PFSK-1 (cell line): ENCODE measurements at regions not wholly inside any gene's neighbourhood (a gene's known extent, or its start where the extent isn't known, plus 50 kb on each side); places are given as distances from the start of the nearest gene placed in this dataset.

Source experiments
- FOXP2 ChIP-seq: optimal IDR thresholded peaks from 2 replicates; pipeline ENCODE3; 2011; ENCODE audit warnings: borderline replicate concordance, control low read depth, inconsistent platforms; ENCODE audit not compliant: insufficient read depth; ENCODE audit errors: extremely low read length, extremely low read depth
- POLR2AphosphoS5 ChIP-seq: IDR thresholded peaks from 2 replicates; pipeline ENCODE4 v1.6.1; 2012; ENCODE audit warnings: low read depth, mild to moderate bottlenecking, control low read depth, low read length, moderate library complexity
- REST ChIP-seq, 2 experiments: IDR thresholded peaks; 2 replicates each; pipeline versions ENCODE4 v1.6.1 to v1.8.0; 2011 to 2012; ENCODE audit warnings: low read depth in 2 of 2, low read length in 2 of 2, control low read depth in 1 of 2, inconsistent platforms in 1 of 2, mild to moderate bottlenecking in 1 of 2, moderate library complexity in 1 of 2; ENCODE audit not compliant: insufficient read depth in 1 of 2
- SIN3A ChIP-seq: IDR thresholded peaks from 2 replicates; pipeline ENCODE4 v1.6.1; 2012; ENCODE audit warnings: mild to moderate bottlenecking, low read length, moderate library complexity, borderline replicate concordance; ENCODE audit not compliant: insufficient read depth
- TAF1 ChIP-seq: IDR thresholded peaks from 2 replicates; pipeline ENCODE4 v1.6.1; 2012; ENCODE audit warnings: low read length, control low read depth, borderline replicate concordance; ENCODE audit not compliant: insufficient read depth

- TF ChIP-seq TAF1: no peak
- no peak for TF ChIP-seq REST (IDR thresholded peaks at IDR 0.05; ENCODE audit: insufficient read depth in 1 of 2, low read depth in 2 of 2, low read length in 2 of 2)
- no peak for TF ChIP-seq FOXP2
Measured at GRCh38 chr3:144102421-144102820, 130.8 kb downstream of the DIPK2A start.

- TF ChIP-seq SIN3A (no peak), POLR2AphosphoS5 (no peak), REST (IDR thresholded peaks at IDR 0.05; ENCODE audit: insufficient read depth in 1 of 2, low read depth in 2 of 2, low read length in 2 of 2) (no peak), FOXP2 (no peak), TAF1 (no peak)
Measured at GRCh38 chr3:144104186-144104585, 132.6 kb downstream of the DIPK2A start.

- TF ChIP-seq FOXP2 (no peak), POLR2AphosphoS5 (no peak), TAF1 (no peak), REST (IDR thresholded peaks at IDR 0.05; ENCODE audit: insufficient read depth in 1 of 2, low read depth in 2 of 2, low read length in 2 of 2) (no peak), SIN3A (no peak)
Measured at GRCh38 chr3:144104679-144105078, 133.1 kb downstream of the DIPK2A start.

DNA sequence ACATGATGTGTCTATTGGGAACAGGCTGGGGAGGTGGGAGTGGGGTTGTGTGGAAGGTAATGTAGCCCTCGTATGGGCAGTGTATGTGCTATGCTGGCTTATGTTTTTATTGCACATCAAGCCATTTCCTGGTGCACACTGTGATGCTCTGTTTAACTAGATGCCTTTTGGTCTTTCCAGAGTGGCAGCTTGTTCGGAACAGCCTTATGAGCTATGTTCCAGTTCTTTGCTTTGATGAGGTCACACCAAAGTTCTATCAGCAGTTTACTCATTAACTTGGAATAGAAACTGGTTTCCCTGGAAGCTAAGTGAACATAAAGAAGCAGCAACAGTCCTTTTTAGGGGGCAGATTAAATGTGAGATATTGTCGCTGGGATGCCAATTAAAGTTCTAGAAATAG is 133.9 kb downstream of the DIPK2A start:
- TF ChIP-seq POLR2AphosphoS5 (no peak), FOXP2 (no peak), REST (IDR thresholded peaks at IDR 0.05; ENCODE audit: insufficient read depth in 1 of 2, low read depth in 2 of 2, low read length in 2 of 2) (no peak), SIN3A (no peak), TAF1 (no peak)

GRCh38 chr3:144106970-144107369 is 135.3 kb downstream of the DIPK2A start:
- no peak for TF ChIP-seq FOXP2
- no peak for TF ChIP-seq REST (IDR thresholded peaks at IDR 0.05; ENCODE audit: insufficient read depth in 1 of 2, low read depth in 2 of 2, low read length in 2 of 2)
- no peak for TF ChIP-seq TAF1
- no peak for TF ChIP-seq SIN3A
- no peak for TF ChIP-seq POLR2AphosphoS5
